ENCODE measurements at regions not wholly inside any gene's neighbourhood (a gene's known extent, or its start where the extent isn't known, plus 50 kb on each side); places are given as distances from the start of the nearest gene placed in this dataset.

DNA sequence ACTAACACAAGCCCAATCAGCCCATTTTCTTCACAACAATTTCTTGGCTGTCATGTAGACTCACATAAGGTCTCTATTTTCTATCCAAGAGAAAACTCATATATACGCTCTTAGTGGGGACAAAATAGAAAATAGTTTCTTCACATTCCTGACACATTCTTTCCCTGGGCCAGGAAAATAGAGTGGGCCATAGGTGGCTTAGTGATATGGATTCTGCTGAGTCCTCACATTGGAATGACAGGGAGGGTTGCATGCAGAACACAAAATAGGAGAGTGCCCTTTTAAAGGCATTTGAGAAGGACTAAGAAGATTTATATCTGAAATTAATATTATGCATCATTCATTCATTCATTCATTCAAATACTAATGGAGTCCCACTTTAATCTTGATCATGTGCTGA, 207.7 kb downstream of the LYPLAL1 start:
- ATAC-seq = no peak

DNA sequence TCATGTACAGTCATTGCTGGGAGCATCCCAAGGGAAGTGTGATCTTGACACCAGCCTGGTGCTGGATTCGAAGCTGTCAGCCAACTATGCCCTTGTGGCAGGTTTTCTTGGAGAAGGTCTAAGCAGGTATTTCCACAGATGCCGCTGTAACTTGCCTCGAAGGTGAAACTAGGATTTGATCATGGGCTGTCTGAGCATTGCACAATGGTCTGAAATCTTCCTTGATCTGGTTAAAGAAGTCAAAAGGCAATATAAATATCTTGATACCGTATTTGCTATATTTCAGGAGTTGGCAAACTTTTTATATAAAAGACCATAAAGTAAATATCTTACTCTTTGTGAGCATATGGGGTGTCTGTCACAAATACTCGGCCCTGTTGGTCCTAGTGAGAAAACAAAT, 206.8 kb downstream of the LYPLAL1 start:
- TF ChIP-seq BACH2 (CRISPR knock-in tag; IDR thresholded peaks at IDR 0.05; ENCODE audit: borderline replicate concordance) = no peak
- TF ChIP-seq OSR1 (CRISPR knock-in tag; IDR thresholded peaks at IDR 0.05) = no peak
- no peak for ATAC-seq

More for the DNA sequence above, 207.7 kb downstream of the LYPLAL1 start:
- TF ChIP-seq, protein P1, sequence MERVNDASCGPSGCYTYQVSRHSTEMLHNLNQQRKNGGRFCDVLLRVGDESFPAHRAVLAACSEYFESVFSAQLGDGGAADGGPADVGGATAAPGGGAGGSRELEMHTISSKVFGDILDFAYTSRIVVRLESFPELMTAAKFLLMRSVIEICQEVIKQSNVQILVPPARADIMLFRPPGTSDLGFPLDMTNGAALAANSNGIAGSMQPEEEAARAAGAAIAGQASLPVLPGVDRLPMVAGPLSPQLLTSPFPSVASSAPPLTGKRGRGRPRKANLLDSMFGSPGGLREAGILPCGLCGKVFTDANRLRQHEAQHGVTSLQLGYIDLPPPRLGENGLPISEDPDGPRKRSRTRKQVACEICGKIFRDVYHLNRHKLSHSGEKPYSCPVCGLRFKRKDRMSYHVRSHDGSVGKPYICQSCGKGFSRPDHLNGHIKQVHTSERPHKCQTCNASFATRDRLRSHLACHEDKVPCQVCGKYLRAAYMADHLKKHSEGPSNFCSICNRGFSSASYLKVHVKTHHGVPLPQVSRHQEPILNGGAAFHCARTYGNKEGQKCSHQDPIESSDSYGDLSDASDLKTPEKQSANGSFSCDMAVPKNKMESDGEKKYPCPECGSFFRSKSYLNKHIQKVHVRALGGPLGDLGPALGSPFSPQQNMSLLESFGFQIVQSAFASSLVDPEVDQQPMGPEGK (CRISPR knock-in tag; IDR thresholded peaks at IDR 0.05; ENCODE audit: borderline replicate concordance) = no peak
- TF ChIP-seq ISL1 (CRISPR knock-in tag; IDR thresholded peaks at IDR 0.05) (no peak), CSDC2 (CRISPR knock-in tag; IDR thresholded peaks at IDR 0.05) (no peak), ZNF565 (CRISPR knock-in tag; conservative IDR thresholded peaks at IDR 0.05; ENCODE audit: low read depth) (no peak)

DNA sequence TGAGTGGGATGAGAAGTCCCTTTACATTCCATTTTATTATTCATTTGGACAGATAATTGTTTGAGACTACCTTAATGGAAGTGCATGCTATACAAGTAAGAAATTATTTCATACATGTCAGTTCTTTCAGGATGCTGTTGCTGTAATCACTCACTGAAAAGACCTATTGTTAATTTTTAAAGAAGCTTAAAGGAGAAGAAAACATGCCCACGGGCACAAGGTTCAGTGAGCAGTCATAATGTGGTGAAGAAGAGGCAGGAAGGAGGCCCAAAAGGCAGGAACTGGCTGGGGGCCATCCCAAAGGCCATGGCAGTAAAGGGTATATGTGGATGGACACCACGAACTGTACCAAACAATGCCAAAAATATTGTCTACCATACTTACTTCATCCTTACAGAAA, 206.0 kb downstream of the LYPLAL1 start:
- TF ChIP-seq ZNF8 (CRISPR knock-in tag; IDR thresholded peaks at IDR 0.05) (no peak), GLIS3 (CRISPR knock-in tag; IDR thresholded peaks at IDR 0.05) (no peak), ESRRG (CRISPR knock-in tag; IDR thresholded peaks at IDR 0.05) (no peak), TOX (CRISPR knock-in tag; IDR thresholded peaks at IDR 0.05; ENCODE audit: borderline replicate concordance) (no peak), BACH2 (CRISPR knock-in tag; IDR thresholded peaks at IDR 0.05; ENCODE audit: borderline replicate concordance) (no peak), ZFP3 (CRISPR knock-in tag; IDR thresholded peaks at IDR 0.05) (no peak), ZNF565 (CRISPR knock-in tag; conservative IDR thresholded peaks at IDR 0.05; ENCODE audit: low read depth) (no peak), OSR1 (CRISPR knock-in tag; IDR thresholded peaks at IDR 0.05) (no peak), ARNTL (CRISPR knock-in tag; IDR thresholded peaks at IDR 0.05; ENCODE audit: borderline replicate concordance, low read depth) (no peak), ZNF70 (CRISPR knock-in tag; IDR thresholded peaks at IDR 0.05) (no peak), ISL1 (CRISPR knock-in tag; IDR thresholded peaks at IDR 0.05) (no peak), RARB (CRISPR knock-in tag; IDR thresholded peaks at IDR 0.05) (no peak), ZFP30 (CRISPR knock-in tag; IDR thresholded peaks at IDR 0.05) (no peak)
- TF ChIP-seq, protein P2, sequence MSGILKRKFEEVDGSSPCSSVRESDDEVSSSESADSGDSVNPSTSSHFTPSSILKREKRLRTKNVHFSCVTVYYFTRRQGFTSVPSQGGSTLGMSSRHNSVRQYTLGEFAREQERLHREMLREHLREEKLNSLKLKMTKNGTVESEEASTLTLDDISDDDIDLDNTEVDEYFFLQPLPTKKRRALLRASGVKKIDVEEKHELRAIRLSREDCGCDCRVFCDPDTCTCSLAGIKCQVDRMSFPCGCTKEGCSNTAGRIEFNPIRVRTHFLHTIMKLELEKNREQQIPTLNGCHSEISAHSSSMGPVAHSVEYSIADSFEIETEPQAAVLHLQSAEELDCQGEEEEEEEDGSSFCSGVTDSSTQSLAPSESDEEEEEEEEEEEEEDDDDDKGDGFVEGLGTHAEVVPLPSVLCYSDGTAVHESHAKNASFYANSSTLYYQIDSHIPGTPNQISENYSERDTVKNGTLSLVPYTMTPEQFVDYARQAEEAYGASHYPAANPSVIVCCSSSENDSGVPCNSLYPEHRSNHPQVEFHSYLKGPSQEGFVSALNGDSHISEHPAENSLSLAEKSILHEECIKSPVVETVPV (CRISPR knock-in tag; IDR thresholded peaks at IDR 0.05) = no peak
- TF ChIP-seq, protein P3, sequence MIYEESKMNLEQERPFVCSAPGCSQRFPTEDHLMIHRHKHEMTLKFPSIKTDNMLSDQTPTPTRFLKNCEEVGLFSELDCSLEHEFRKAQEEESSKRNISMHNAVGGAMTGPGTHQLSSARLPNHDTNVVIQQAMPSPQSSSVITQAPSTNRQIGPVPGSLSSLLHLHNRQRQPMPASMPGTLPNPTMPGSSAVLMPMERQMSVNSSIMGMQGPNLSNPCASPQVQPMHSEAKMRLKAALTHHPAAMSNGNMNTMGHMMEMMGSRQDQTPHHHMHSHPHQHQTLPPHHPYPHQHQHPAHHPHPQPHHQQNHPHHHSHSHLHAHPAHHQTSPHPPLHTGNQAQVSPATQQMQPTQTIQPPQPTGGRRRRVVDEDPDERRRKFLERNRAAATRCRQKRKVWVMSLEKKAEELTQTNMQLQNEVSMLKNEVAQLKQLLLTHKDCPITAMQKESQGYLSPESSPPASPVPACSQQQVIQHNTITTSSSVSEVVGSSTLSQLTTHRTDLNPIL (CRISPR knock-in tag; IDR thresholded peaks at IDR 0.05; ENCODE audit: low read depth) = no peak
- ATAC-seq = no peak

DNA sequence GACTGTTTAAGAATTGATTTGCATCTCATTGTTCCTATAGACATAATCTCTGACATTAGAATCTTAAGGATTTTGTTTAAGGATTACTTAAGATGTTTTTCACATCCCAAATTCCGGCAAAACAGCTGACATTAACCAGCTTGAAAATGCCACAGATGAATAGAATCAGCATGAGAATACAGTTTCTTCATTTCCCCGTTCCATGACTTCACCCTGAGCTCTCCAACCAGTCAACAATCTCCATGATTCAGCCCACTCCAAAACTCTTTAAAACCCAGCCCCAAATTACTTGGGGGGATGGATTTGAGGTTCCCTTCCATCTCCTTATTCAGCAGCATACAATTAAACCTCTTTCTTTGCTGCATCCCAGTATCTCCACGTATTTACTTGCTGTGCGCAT, 201.0 kb downstream of the LYPLAL1 start:
- no peak for ATAC-seq
- no peak for TF ChIP-seq GLIS3 (CRISPR knock-in tag; IDR thresholded peaks at IDR 0.05)
- no peak for TF ChIP-seq ZNF8 (CRISPR knock-in tag; IDR thresholded peaks at IDR 0.05)
- no peak for TF ChIP-seq ZC3H10 (CRISPR knock-in tag; IDR thresholded peaks at IDR 0.05)

DNA sequence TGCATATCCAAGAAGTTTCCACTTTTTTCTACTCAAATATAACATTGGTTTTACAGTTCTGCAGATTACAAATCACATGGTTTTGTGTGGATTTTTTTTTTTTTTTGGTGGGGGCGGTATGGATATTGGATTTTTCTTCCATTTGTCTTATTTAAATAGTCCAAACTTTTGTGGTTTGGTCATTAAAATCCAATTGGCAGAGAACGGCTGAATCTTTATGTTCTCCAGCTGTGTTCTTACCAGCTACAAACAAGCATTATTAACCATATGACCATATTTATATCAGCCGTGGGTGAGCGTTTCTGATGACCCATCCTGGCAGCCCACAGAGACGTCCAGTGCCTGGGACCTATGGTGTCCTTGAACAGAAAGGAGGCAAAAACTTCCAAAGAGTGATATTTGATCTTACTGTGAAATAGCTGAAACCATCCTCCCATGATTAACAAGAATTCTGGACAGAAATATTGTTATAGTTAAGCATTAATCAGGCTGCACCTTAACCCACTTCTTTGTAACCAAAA, 200.4 kb downstream of the LYPLAL1 start:
- ATAC-seq = no peak

More for the DNA sequence above, 200.4 kb downstream of the LYPLAL1 start:
- TF ChIP-seq ZC3H10 (CRISPR knock-in tag; IDR thresholded peaks at IDR 0.05) = no peak
- TF ChIP-seq TCF4 (CRISPR knock-in tag; IDR thresholded peaks at IDR 0.05; ENCODE audit: borderline replicate concordance) = no peak
- no peak for TF ChIP-seq ZNF70 (CRISPR knock-in tag; IDR thresholded peaks at IDR 0.05)
- no peak for TF ChIP-seq ZNF8 (CRISPR knock-in tag; IDR thresholded peaks at IDR 0.05)
- TF ChIP-seq, protein P2 (CRISPR knock-in tag; IDR thresholded peaks at IDR 0.05) = no peak
- TF ChIP-seq RARB (CRISPR knock-in tag; IDR thresholded peaks at IDR 0.05) = no peak
- TF ChIP-seq ESRRG (CRISPR knock-in tag; IDR thresholded peaks at IDR 0.05) = no peak
- TF ChIP-seq, protein P4, sequence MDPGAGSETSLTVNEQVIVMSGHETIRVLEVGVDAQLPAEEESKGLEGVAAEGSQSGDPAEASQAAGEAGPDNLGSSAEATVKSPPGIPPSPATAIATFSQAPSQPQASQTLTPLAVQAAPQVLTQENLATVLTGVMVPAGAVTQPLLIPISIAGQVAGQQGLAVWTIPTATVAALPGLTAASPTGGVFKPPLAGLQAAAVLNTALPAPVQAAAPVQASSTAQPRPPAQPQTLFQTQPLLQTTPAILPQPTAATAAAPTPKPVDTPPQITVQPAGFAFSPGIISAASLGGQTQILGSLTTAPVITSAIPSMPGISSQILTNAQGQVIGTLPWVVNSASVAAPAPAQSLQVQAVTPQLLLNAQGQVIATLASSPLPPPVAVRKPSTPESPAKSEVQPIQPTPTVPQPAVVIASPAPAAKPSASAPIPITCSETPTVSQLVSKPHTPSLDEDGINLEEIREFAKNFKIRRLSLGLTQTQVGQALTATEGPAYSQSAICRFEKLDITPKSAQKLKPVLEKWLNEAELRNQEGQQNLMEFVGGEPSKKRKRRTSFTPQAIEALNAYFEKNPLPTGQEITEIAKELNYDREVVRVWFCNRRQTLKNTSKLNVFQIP (CRISPR knock-in tag; IDR thresholded peaks at IDR 0.05; ENCODE audit: borderline replicate concordance, low read depth) = no peak
- TF ChIP-seq ZNF565 (CRISPR knock-in tag; conservative IDR thresholded peaks at IDR 0.05; ENCODE audit: low read depth) = no peak
- TF ChIP-seq ZFP30 (CRISPR knock-in tag; IDR thresholded peaks at IDR 0.05) = no peak
- TF ChIP-seq ISL1 (CRISPR knock-in tag; IDR thresholded peaks at IDR 0.05) = no peak
- no peak for TF ChIP-seq GLIS3 (CRISPR knock-in tag; IDR thresholded peaks at IDR 0.05)
- TF ChIP-seq, protein P1 (CRISPR knock-in tag; IDR thresholded peaks at IDR 0.05; ENCODE audit: borderline replicate concordance) = no peak
- no peak for TF ChIP-seq CSDC2 (CRISPR knock-in tag; IDR thresholded peaks at IDR 0.05)
- TF ChIP-seq BACH2 (CRISPR knock-in tag; IDR thresholded peaks at IDR 0.05; ENCODE audit: borderline replicate concordance) = no peak
- TF ChIP-seq ARNTL (CRISPR knock-in tag; IDR thresholded peaks at IDR 0.05; ENCODE audit: borderline replicate concordance, low read depth) = no peak
